ENCODE measurements at regions not wholly inside any gene's neighbourhood (a gene's known extent, or its start where the extent isn't known, plus 50 kb on each side); places are given as distances from the start of the nearest gene placed in this dataset.

GRCh38 chr14:43901911-43902673, 605.0 kb downstream of the FSCB start (continued):
- TF ChIP-seq ZNF462 (CRISPR knock-in tag; IDR thresholded peaks at IDR 0.05) (no peak), JUNB (IDR thresholded peaks at IDR 0.05; ENCODE audit: unreplicated experiment) (no peak)

- no peak overlapping the region for H3K4me3 ChIP-seq
- DNase-seq (ENCODE audit: low spot score) (peak; percentile 10), ATAC-seq (no peak; the same call in 2 of the 3 replicates)
- H2AFZ ChIP-seq, result 0 out of 2 replicates have a peak overlapping the region, but pooled peaks have one; percentile 54
- H3K9me2 ChIP-seq (ENCODE audit: insufficient read depth), result no peaks in the 10 kb centered on the region; the same call in 1 of the 2 replicates
- no peak overlapping the region for H3K4me2 ChIP-seq
- Mint-ChIP-seq H3K4me3 (no peak overlapping the region), H3K36me3 (ENCODE audit: low read depth) (no peaks in the 10 kb centered on the region), H3K4me1 (peaks cover 11% of the 10 kb centered on the region), H3K9me3 (peaks cover under 1% of the 10 kb centered on the region; the same call in 1 of the 3 replicates), H3K27ac (peak overlapping the region; percentile 76), H3K27me3 (ENCODE audit: insufficient read depth, low read depth, poor library complexity) (no peaks in the 10 kb centered on the region)
- no peak overlapping the region for H3K27ac ChIP-seq (ENCODE audit: low read depth)
- no peaks in the 10 kb centered on the region for H3K79me2 ChIP-seq (replicated peaks; ENCODE audit: insufficient read depth)
- H3K27me3 ChIP-seq (ENCODE audit: insufficient read depth), result no peaks in the 10 kb centered on the region
- no peaks in the 10 kb centered on the region for H3F3A ChIP-seq (replicated peaks; ENCODE audit: low read depth)
- no peaks in the 10 kb centered on the region for H3K36me3 ChIP-seq (ENCODE audit: insufficient read depth)
- no peaks in the 10 kb centered on the region for H4K20me1 ChIP-seq (replicated peaks; ENCODE audit: insufficient read depth)
- peaks cover 17% of the 10 kb centered on the region for H3K4me1 ChIP-seq (ENCODE audit: insufficient read depth)
- TF ChIP-seq POLR2AphosphoS5 (IDR thresholded peaks at IDR 0.05; ENCODE audit: low read depth) (no peak), ETS1 (IDR thresholded peaks at IDR 0.05) (no peak), NANOG (IDR thresholded peaks at IDR 0.05; ENCODE audit: borderline replicate concordance) (no peak), JUNB (IDR thresholded peaks at IDR 0.05; ENCODE audit: unreplicated experiment) (no peak), STAT1 (IDR thresholded peaks at IDR 0.05; ENCODE audit: unreplicated experiment) (no peak), EZH2phosphoT487 (IDR thresholded peaks at IDR 0.05; ENCODE audit: unreplicated experiment) (no peak), EZH2 (IDR thresholded peaks at IDR 0.05; ENCODE audit: low read depth, unreplicated experiment) (no peak), CREB1 (CRISPR knock-in tag; IDR thresholded peaks at IDR 0.05; ENCODE audit: low read depth) (no peak), ZNF114 (CRISPR knock-in tag; IDR thresholded peaks at IDR 0.05) (no peak), CTCF (conservative IDR thresholded peaks at IDR 0.05; ENCODE audit: low read depth in 2 of 2) (no peak), ZNF331 (CRISPR knock-in tag; IDR thresholded peaks at IDR 0.05; ENCODE audit: low read depth) (no peak)
These were observed 606.9 kb downstream of the FSCB start for GRCh38 chr14:43900173-43900655.

All from GM23338 (cell line).